HG03175 (cell line): ENCODE measurements at regions not wholly inside any gene's neighbourhood (a gene's known extent, or its start where the extent isn't known, plus 50 kb on each side); places are given as distances from the start of the nearest gene placed in this dataset.

Experiments
- ATAC-seq: cut with Tn5 transposase; IDR thresholded peaks from one replicate; pipeline ENCODE4 v1.9.1; 2021; ENCODE audit warnings: mild to moderate bottlenecking, moderate library complexity; ENCODE audit not compliant: unreplicated experiment

DNA sequence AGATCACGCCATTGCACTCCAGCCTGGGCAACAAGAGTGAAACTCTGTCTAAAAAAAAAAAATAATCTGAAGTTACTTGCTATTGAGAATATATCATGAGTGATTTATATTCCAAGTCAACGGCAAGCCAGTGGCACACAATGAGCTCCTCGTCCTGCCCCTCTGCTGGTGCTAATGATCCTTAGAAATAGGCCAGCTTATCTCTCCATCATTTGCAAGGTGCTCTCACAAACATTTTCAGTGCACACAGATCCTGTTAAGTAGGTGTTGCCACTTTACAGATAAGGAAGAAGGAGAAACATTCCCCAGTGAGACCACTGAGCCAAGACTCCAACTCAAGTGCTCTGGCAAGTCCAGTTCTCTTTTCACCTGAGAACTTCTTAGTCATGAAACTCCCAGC lies 91.3 kb upstream of the GPR45 start:
- no peak for ATAC-seq

DNA sequence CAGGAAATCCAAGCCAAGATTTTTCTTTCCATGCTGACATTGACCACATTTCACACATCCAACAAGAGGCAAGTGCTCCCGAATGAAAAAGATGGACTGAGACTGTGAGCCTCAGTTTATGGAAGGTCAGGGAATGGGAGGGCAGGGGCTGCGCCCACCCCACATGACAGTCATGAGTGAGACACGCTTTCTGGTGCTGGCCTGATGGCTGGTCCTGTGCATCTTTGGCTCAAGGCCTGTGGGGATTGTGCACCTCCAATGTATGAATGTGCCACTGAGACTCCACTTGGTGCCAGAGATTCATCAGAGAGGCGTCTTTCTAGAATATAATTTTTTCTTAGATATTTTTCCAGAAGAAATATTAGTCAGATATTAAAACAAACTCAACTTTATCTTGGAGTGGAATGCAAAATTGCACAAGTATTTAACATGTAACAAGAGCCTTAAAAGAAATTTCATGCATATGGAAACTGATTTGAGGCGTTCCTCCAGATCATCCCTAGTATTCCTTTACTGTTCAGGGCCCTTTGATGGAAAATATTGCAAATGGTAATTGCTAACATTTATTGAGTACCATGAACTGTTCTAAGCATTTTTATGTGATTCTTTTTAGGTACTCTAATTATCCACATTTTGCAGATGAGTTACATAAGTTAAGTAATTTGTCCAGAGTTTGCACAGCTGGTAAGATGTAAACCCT lies 87.3 kb upstream of the GPR45 start:
- no peak for ATAC-seq

DNA sequence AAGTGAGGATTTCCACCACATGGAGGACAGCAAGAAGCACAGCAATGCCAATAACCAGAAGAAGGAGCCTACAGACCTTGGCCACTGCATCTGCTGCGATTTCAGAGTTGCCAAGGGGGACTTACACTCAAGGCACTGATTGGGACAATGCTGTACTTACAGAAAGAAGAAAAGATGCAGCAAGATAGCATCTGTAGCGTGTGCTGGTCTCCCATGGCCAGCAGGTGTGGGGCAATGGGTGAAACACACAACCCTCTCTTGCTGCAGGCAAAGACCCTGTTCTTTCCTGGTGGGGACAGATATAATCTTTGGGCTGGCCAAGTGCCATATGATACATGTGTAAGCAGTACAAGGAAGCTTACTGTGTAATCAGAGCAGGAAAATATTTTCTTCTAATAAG lies 85.4 kb upstream of the GPR45 start:
- ATAC-seq = no peak

DNA sequence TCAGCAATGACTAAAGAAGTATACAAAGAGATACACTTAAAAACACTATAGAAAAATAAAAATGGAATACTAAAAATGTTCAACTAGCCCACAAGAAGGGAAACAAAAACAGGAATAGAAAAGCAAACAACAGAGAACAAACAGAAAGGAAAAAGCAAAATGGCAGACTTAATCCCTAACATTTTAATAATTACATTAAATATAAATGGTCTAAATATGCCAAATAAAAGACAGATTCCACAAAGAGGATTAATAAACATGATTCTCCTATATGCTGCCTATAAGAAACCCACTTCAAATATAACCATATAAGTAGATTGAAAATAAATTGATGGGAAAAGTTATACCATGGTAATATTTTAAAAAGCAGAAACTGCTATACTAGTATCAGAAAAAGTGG lies 83.5 kb upstream of the GPR45 start:
- ATAC-seq = no peak

DNA sequence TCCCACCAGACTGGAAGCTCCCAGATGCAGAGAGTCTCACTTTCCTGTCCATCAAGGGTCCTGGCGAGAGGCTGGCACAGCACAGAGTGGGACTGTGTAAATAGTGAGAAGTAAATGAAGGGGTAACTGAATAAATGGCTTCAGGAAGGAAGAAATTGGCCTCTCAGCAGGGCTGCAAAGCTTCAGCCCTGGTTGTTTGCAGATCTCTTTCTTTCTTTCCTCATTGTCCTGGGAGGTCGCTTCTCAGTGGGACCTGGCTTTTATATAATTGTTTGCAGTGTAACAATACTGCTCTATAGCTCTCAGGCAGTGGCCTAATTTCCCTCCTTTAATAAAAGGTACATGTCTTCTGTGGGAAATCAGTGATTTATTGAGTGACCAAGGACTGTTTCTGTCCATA lies 74.9 kb upstream of the GPR45 start:
- ATAC-seq = no peak

DNA sequence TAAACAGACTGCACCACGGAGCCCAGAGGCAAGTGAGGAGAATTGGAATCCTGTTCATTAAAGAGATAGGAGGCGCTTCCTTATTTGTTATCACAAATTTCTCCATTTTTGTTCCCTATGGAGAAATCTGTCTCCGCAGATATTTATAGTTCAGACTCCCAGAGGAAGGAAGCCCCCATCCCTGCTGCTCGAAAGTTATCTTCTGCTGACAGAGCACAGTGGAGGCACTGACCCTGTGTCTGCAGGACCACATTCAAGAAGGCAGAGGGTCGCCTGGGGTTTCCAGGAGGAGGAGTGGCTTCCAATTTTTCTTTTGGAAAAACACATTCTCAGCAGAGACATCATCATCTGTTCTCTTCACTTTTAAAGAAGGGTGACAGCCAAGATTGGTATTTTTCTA lies 73.0 kb upstream of the GPR45 start:
- ATAC-seq = no peak

DNA sequence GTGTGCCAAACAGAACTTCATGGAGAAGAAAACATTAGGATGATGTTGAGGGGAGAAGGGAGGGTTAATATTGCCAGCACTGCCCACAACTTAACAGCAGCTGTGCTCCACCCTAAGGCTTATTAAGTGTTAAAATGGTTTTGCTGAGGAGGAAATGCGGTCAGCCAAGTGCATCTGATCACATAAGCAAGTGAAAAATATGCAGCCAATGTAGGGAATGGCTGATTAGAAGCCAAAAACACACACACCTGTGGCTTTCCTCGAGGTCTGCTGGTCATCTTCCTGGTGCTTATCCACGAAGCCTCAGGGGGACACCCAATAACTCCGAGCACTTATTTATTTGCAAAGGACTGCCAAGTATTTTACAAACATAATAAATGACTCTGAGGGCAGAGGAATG lies 66.3 kb upstream of the GPR45 start:
- ATAC-seq = no peak

DNA sequence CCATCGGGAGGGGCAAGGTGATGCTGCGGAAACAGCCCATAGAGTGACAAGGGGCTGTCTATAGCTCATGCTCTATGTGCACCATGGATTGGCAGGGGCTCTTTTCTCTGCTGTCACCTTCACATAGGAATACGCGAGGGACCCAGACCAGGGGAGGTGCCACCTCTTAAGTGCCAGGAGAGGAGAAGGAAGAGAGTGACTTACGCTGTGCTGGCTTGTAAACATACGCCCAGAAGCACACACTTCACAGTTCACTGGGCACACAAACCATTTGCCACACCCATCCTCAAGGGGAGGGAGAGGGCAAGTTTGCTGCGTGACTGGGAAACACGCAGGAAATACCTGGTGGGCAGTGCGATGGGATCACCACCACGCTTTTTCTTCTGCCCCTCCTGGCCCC lies 65.1 kb upstream of the GPR45 start:
- ATAC-seq = no peak

DNA sequence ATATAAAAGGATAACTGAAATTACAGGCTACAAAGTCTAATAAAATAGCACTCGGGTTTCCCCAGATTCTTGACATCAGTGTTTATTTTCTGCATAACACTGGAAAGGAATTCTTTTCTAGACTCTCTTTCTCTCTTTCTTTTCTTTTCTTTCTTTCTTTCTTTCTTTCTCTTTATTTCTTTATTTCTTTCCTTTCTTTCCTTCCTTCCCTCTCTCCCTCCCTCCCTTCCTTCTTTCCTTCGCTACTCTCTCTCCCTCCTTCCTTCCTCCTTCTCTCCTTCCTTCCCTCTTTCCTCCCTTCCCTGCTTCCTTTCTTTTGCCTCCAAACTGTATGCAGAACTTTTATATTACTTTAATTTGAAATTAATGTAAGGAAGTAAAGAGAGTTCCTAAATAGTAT lies 64.5 kb upstream of the GPR45 start:
- no peak for ATAC-seq

DNA sequence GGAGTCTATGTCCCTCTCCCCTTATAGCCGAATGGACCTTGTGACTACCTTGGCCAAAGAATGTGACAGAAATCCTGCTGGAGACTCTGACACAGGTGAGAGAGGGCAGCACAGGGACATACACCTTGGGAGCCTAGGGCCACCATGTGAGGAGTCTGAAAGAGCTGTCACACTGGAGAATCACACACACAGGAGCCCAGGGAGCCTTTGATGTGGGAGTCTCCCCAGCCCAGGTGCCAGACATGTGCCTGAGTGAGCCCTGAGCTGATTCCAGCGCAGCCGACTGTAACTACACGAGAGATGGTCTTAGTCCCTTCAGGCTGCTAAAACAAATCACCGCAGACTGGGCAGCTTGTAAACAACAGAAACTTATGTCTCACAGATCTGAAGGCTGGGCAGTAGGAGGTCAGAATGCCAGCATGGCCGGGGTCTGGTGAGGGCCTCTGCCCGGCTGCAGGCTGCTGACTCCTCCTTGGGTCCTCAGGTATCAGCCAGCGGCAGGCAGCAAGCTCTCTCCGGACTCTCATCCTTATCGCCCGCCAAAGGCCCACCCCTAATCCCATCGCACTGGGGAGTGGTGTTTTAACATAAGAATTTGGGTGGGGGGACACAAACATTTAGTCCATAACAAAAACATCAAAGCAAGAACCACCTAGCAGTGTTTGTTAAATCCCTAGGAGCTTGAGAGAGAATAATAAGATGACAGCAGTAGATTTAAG lies 63.8 kb upstream of the GPR45 start:
- ATAC-seq = no peak

DNA sequence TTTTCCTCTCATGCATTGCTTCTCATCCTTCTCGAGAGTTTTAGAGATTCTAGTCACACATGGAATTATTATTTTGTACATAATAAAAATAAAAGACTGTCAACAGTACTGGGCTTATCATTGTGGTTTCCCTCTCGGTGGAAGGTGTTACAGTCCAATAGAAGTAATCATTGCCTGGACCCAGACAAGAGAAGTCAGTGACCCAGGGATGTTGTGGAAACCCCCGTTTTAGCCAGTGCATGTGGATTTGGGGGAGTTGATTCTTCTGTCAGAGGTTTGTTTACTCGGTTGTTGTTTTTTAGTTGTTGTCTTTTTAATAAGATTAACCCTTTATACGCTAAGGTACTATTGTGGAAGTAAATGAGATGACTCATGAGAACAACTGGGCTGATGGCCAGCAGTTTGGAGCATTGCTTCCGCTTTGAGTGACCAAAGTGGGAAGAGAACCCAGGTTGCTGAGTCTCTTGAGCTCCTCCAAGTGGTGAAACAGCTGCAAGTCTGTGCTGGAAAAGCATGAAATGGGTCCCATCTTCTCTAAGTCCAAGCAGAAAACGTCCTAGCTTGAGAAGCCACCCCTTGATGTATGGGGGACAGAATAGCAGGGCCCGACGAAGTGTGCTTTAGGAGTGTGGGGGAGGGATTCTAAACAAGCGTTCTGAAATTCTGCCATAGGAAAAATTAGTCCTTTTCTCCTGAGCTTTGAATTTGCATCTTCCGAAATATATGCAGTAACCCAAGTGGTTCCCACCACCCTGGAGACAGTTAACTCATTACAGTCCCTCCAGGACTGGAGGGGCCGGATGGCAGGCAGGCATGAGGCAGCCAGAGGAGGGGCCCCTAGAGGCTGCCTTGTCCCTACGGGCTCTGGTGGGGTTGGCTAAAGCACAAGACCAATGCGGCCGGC lies 61.8 kb upstream of the GPR45 start:
- ATAC-seq = no peak

DNA sequence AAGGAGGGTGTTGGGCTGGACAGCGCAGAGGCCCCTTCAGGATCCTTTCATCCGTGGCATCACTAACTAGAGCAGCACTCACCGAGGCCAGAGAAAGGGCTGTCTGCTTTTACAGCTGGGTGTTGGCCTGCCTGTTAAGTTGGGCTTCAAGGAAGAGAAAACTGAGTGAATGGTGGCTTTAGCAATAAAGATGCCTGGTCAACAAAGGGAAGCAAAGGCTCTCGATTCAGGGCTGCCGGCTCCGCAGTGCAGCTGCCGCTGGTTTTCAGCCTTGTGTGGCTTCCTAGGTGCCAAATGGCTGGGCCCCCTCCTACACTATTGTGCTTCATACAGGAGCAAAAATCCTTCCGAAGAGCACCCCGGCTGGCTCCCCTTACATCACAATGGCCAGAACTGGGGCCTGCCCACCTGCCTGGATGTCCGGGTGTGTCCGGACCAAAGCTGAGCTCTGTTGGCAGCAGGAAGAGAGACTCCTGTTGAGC lies 61.0 kb upstream of the GPR45 start:
- ATAC-seq = no peak

DNA sequence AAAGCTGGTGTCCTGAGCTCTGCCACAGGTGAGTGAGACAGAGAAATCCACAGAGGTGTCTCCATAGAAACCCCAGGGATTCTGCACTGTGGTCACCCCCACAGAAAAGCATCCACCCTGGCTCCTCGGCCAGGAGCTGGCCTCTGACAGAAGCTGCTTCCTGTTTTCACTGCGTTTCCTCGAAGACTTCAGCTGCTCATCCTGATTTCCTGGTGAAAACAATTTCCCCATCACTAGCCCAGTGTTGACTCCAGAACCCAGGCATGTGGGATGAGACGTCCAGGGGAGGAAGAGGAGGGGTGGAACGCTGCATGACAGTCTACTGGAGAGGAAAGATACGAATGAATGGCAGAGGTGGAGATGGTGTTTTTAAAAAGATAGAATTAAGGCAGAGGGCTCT lies 60.3 kb upstream of the GPR45 start:
- no peak for ATAC-seq

DNA sequence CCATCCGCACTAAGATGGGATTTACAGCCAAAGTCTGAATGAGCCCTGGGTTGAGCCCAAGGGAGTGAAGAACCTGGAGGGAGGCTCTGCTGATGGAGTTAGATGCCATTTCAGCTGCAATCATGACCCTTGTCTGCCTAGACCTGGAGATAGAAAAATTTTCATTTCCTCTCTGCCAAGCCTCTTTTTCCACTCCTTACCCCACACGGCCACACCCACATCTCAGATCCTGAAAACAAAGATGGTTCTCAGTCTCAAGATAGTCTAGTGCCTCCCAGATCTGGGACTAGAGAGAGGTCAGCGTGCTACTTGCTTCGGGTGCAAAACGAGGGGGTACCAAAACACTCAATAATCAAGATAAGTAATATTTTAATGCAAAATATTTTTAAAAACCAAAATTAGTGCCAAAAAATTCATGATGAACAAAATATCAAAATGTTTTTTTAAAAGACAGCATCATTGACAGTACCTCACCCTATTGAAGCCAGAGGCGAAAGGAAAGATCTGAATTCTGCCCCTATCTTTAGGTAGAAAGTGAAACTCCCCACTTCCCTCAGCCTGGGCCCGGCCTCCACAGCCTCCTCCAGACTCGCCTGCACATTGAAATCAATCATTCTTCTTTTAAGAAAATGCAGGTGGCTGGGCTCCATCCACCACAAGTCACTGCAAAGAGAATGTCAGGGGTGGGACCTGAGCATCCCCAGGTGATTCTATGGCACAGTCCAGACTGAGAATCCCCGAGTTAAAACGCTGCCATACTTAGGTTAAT lies 57.8 kb upstream of the GPR45 start:
- ATAC-seq = peak; percentile 62

DNA sequence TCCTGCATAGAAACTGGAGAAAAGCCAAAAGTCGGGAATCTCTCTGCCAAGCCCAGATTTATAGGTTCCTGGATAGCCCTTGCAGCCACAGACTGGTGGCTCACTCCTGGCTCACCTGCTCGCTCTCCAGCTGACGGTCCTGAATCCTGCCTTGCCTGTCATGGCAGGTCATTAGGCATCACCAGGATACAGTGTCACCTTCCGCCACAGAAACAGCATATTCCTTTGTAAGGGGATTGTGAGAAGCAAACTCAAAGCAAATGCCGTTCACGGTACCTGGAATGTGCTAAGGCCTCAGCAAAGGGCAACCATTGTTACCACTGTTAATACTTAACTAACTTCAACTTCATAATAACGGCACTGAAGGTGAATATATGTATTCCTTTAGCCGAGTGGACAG lies 57.1 kb upstream of the GPR45 start:
- ATAC-seq = no peak

DNA sequence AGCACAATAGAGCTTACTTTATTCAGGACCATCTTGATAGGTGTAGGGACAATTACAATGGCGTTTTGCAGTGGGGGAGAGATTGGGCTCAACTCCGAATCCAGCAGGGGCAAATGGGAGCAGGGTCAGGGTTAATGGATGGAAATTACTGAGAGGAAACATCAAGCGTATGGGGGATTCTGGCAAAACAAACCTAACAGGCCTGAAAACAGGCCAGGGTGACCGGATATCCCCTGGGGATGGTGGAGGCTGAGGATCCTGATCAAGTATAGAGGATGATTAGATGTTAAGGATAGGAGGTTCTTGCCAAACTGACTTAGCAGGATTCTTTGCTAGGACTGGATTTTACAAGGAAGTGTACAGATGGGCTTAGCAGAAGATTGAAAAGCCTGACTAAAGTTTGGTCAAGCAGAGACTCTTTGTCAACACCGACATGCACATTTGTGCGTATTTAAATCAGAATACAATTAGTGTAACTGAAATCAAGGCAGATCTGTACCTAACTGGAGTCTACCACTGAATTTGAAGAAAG lies 54.5 kb upstream of the GPR45 start:
- ATAC-seq = no peak

DNA sequence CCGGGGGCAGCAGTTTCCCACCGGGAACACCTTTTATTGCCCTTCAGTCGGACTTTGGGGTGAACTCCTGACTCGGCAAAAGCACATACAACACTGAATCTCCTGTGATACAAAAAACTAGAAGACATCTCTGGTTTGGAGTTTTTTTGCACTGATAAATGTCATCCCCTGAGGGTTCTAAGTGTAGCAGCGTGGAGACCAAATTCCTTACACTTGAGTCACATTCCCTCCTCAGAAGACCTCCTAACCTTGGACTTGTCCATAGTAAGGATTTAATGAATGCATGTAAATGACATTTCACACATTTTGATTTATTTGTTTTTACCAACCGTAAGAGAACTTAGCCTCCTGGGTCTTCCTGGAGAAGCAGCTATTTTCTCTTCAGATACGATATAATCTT lies 54.0 kb upstream of the GPR45 start:
- ATAC-seq = no peak

DNA sequence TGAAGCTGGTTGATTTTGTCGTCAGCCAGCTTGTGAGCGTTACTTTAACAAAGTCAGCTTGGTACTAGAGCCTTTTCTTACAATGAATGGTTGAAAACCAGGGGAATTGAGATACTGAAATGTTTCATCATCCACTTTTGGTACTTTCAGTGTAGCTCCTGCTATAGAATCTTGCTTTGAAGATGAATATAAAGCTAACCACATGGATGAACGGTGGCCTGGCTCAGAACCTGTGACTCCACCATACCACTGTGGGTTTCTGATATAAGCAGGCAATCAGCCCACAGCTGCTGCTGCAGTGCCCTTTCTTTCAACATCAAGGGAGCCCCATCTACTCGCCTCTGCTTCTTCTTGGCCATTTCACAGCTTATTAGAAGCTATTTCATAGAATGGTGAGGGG lies 53.2 kb upstream of the GPR45 start:
- ATAC-seq = no peak
